ENCODE measurements at regions not wholly inside any gene's neighbourhood (a gene's known extent, or its start where the extent isn't known, plus 50 kb on each side); places are given as distances from the start of the nearest gene placed in this dataset.

DNA sequence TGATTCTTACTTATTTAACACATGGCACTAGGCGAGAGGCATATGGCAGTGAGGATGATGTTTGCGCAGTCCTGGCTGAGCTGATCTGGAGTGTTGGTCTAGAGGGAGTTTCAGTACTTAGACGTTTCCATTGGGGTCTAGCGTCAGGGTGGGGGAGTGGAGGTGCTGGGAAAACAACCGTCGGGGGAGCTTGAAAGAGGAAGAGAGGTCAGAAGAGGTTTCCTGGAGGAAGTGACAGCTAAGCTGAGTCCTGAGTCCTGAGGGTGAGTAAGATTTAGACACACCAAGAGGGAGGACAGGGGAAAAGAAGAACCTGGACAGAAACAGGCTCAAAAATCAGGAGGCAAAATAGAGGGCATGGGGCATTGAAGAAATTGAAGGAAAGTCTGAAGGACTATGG is 81.4 kb downstream of the ALOX5AP start:
- TF ChIP-seq GATA2 (IDR thresholded peaks at IDR 0.05; ENCODE audit: low read depth, low read length) (no peak), GATA3 (IDR thresholded peaks at IDR 0.05; ENCODE audit: low read depth, low read length) (no peak)

DNA sequence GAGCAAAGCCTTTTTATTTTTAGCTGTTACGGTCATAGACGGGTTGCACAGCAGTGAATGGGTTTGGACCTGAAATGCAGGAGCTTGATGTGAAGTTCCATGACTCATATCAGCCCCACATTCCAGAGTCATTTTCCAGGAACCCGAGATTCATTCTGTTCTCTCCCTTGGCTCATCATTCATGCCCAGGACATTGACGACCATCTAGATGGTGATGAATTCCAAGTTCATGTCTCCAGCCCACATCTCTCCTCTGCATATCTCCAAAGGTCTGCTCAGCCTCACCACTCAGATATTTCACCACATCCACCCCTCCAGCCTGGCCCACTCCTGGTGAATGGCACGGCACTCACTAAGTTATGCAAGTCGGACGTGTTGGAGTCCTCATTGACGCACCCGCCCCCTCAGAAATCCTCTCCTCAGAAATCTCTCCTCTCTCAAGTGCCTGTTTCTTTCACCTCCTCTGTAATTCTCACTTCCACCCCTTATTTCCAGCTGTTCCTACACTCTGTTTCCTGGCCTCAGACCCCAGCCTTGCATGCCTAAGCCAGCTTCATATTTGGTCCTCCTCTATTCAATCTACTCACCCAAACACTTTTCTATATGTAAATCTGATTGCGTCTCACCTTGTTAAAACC is 83.1 kb downstream of the ALOX5AP start:
- no peak for TF ChIP-seq GATA3 (IDR thresholded peaks at IDR 0.05; ENCODE audit: low read depth, low read length)
- no peak for TF ChIP-seq GATA2 (IDR thresholded peaks at IDR 0.05; ENCODE audit: low read depth, low read length)

DNA sequence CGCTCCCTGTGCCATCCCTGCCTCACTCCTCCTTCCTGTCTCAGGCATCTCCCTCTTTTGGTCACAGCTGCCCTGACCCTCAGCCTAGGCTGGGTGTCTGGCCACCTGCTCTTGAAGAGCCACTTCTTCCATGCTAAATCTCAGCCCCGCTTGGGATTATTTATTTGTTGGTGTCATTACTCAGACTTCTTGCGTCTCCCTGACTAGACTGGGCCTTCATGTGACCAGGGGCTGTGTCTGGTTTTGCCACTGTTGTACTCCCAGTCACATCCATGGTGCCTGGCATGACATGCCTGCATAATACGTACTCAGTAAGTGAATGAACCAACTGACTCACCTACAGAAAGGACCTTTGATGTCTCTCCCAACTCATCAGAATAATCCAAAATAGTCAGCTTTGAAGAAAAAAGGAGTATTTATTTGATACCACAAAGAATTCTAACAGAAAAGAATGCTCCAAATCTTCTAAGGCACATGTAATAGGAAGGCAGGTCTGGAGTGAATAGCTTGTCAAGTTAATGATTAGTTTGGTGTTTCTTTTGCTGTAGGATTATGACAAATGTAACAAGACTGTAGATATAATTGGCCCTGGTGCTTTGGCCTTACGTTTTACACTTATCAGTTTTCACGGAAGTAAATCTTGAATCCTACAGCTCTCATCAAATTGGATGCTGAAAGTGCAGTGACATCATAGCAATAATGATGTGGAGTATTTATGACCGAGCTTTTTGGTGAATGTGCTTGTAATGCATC is 84.0 kb downstream of the ALOX5AP start:
- TF ChIP-seq GATA2 (IDR thresholded peaks at IDR 0.05; ENCODE audit: low read depth, low read length): no peak
- TF ChIP-seq GATA3 (IDR thresholded peaks at IDR 0.05; ENCODE audit: low read depth, low read length): no peak

DNA sequence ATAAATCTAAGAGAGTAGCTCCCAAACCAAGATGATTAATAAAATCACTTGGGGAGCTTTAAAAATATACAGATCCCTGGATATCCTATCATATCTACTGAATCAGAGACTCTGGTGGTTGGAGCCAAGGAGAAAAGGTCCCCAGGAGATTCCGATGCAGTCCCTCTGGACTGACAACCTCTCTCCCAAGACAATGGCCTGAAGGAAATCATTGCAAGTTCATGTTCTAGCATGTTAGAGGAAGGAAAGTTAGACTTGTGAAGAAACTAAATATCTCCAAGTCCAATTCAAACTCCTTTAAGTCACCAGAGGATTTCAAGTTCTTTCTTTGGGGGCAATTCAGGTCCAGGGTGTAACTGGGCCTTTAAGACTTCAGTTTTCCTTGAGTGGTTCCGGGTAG is 84.7 kb upstream of the MEDAG start:
- TF ChIP-seq GATA2 (IDR thresholded peaks at IDR 0.05; ENCODE audit: low read depth, low read length) (no peak), GATA3 (IDR thresholded peaks at IDR 0.05; ENCODE audit: low read depth, low read length) (no peak)

DNA sequence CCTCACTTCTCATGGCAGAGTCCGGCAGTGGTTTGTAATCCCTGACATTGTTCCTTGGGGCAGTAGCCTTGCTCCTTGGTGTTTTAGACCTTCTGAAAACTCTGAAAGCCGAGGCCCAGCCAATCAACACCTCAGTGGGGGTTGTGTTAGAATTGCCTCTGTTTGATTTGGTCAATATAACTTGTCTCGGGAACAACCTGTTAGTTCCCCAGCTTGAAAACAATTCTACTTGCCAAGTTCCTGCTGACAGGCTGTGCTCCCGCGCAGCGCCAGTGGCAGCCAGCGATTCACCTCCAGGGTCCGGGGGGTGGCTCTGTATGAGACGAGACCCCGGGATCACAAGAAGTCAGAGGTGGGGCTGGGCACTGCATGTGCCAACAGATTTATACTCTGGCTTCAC is 81.4 kb upstream of the MEDAG start:
- no peak for TF ChIP-seq GATA3 (IDR thresholded peaks at IDR 0.05; ENCODE audit: low read depth, low read length)
- TF ChIP-seq GATA2 (IDR thresholded peaks at IDR 0.05; ENCODE audit: low read depth, low read length): no peak

DNA sequence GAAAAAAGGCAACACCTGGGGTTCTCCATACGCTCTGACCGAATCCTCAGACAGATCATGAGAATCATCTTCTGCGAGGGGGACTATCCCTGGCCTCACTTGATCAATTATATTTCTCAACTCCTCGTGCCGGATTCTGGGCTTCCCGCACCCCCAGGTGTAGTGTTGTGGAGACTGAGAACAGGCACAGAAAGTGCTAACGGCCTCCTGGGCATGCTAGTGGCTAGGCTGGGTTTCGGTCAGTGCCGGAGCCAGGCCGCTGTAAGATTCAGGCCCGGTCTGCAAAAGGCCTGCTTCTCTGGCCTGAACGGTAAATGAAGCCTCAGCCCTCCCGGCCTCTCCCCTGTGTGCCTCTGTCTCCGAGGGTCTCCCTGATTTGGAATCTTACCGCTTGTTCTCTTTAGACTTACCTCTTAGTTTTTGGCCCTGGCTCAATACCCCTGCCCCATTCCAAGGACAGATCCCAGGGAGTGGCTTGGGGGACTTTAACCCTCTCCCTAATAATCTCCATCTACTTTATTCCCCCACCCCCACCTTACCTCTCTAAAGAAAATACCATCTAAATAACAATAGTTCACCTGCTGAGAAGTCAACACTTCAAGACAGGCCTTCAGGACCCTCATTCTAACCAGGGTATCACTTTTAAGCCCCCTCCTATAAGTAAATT is 79.0 kb upstream of the MEDAG start:
- TF ChIP-seq GATA2 (IDR thresholded peaks at IDR 0.05; ENCODE audit: low read depth, low read length) (no peak), GATA3 (IDR thresholded peaks at IDR 0.05; ENCODE audit: low read depth, low read length) (no peak)

DNA sequence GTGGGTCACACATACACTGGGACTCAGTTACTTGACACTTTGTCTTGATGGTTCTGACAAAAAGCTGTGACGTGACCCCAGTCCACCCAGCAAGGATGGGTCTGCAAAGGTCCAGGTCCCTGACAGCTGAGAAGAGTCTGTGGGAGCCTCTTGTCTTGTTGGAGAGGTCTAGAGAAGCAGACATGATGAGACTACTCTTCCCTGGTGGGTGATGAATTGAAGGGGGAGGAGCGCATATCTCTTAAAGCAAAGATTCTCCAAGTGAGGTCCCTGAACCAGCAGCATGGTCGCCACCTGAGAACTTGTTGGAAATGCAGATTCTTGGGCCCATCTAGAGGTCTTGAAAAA is 78.5 kb upstream of the MEDAG start:
- TF ChIP-seq GATA3 (IDR thresholded peaks at IDR 0.05; ENCODE audit: low read depth, low read length) (no peak), GATA2 (IDR thresholded peaks at IDR 0.05; ENCODE audit: low read depth, low read length) (no peak)

DNA sequence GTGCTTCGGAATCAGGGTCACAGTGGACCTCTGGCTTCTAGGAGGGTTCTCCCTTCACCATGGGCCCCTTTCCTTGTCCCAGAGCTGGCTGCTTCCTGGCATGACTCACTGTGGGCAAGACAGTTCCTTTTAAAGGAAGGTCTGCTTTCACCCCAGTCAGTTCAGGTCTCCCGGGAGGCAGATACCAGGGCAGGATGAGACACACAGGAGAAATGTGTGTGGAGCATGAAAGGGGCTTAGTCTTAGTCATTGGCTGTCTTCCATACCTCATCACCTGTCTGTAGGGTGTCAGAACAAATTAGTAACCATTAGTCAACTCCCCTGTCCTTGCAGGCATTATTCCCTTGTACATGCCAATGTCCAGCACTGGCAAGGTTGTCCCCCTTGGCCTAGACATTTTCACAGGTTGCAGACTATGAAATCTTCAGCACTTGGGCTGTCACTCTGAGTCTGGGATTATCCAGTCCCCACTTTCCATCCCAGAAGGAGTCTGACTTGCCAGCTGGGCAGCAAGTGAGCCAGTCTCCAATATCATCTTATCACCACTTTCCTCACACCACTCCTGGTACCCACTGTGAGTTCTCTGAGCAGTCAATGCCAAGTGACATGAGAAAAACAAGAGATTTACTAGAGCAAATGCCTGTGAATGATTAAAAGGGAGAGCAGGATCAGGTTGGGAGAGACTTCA is 76.8 kb upstream of the MEDAG start:
- TF ChIP-seq GATA2 (IDR thresholded peaks at IDR 0.05; ENCODE audit: low read depth, low read length) (no peak), GATA3 (IDR thresholded peaks at IDR 0.05; ENCODE audit: low read depth, low read length) (no peak)

DNA sequence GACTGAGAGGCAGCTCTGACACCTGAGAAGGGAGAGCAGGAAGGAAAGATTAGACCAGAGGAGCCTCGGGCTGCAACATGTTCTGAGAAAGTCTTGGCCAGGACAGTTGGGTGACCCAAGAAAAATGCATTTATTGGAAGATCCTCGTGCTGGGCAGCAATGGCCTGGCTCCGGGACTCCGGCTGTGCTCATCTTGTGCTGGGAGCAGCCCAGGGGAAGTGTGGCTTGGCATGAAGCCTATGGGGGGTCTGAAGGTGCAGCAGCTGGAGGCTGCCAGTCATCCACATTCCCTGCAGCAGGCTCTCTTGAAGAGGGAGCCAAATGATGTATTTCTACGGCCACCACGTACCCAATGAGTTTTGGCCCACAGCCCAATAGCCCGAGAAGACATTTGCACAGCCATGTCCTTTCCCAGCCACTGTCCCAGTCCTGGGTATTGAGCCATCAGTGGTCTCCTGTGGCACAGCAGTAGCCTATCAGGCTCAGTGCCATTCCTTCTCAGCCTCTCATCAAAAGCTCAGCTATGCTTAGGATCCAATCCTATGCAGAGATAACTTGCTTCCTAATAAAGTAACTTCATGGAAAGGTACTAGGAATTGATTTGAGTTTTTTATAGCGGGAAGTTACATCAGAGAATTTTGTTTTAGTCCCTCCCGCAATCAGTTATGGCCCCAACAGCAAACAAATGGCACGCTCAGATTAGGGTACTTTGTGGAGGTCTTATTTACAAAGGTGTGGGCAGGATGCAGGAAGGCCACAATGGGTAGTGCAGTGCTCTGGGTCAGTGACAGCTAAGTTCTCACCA is 76.0 kb upstream of the MEDAG start:
- TF ChIP-seq GATA2 (IDR thresholded peaks at IDR 0.05; ENCODE audit: low read depth, low read length): no peak
- TF ChIP-seq GATA3 (IDR thresholded peaks at IDR 0.05; ENCODE audit: low read depth, low read length): no peak

DNA sequence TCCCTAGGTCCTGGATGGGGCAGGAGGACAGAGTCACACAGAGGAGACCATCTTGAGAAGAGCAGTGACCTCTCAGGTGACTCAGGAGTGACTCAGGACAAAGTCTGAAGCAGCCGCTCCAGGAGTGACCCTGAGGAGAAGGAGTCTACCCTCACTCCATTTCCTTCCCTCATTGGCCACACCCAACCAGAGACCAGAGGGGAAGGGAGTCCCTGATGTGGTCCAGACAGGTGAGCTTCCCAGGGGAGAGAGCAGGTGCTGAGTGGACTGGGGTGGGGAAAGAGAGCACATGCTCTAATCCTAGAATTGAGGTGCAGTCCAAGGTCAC is 75.5 kb upstream of the MEDAG start:
- no peak for TF ChIP-seq GATA2 (IDR thresholded peaks at IDR 0.05; ENCODE audit: low read depth, low read length)

DNA sequence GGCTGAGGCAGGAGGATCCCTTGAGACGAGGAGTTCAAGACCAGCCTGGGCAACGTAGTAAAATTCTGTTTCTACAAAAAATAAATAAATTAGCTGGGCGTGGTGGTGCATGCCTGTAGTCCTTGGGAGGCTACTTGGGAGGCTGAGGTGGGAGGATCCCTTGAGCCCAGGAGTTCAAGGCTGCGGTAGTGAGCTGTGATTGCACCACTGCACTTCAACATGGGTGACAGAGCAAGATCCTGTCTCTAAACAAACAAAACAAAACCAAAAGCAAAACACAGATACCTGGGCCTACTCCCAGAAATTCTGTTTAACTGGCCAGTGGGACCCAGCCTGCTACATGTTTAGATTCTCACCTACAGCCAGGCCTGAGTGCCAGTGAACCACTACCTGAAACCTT is 74.6 kb upstream of the MEDAG start:
- no peak for TF ChIP-seq GATA3 (IDR thresholded peaks at IDR 0.05; ENCODE audit: low read depth, low read length)
- no peak for TF ChIP-seq GATA2 (IDR thresholded peaks at IDR 0.05; ENCODE audit: low read depth, low read length)

DNA sequence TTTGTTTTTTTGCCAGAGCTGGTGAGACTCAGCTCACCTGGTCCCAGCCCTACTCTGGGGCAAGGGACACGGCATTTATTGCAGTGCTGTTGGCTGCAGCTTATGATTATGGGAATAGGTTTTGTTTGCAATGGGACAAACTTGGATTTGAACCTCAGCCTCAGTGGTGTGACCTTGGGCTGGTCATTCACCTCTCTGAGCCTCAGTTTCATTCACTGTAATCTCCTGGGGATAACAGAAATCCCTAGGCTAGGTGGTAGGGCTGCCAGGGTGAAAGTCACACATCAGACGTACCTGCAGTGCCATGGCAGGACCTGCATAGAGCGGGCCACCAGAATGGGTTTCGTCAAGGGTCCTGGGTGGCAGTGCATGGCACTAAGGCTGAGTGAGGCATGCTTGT is 73.7 kb upstream of the MEDAG start:
- TF ChIP-seq GATA3 (IDR thresholded peaks at IDR 0.05; ENCODE audit: low read depth, low read length) (no peak), GATA2 (IDR thresholded peaks at IDR 0.05; ENCODE audit: low read depth, low read length) (no peak)

DNA sequence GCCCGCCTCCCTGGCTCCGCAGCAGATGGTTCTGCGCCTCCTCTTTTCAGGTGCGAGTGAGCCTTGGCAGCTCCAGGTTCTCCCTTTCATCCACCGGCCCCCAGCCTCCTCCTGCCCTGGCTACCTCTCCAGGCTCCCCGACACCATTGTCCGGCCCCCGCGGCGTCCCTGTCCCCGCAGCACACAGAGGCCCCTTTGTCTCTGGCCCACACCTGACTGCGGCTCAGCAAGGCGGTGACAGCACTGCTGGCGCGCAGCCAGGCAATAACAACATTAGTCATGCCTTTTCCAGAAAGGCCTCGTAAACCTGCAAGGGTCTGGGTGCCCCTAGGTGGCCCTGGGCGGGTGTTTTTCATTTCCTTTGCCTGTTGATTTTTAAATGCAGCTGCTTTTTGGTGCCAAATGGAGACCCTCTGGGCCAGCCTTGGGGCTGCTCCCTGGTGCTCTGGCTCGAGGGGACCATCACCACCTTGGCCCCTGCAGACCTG is 73.2 kb upstream of the MEDAG start:
- TF ChIP-seq GATA2 (IDR thresholded peaks at IDR 0.05; ENCODE audit: low read depth, low read length): no peak

DNA sequence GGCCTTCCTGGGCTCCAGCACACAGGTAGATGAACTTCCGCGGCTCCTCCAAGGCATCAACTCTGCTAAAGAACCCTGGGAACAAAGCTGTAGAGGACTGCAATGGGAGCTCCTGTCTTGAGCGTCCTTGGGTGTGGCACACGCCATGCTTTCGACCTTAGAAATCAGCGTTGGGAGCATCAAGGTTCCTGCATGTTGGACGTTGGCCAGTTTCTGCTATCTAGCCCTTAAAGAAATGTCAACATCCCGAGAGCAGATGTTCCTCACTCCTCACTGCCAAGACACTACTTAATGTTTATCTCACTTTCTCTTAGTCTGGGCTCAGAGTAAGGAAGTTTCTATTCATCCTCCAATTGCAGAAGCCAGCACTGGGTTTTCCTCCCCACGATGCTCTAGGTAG is 70.6 kb upstream of the MEDAG start:
- TF ChIP-seq GATA2 (IDR thresholded peaks at IDR 0.05; ENCODE audit: low read depth, low read length) (no peak), GATA3 (IDR thresholded peaks at IDR 0.05; ENCODE audit: low read depth, low read length) (no peak)
